Heart left ventricle (tissue), 16 donors: ENCODE measurements at regions not wholly inside any gene's neighbourhood (a gene's known extent, or its start where the extent isn't known, plus 50 kb on each side); places are given as distances from the start of the nearest gene placed in this dataset.

ENCODE experiments used
- ATAC-seq, 4 donors: fragments of 200-7000 bp; cut with Tn5 transposase; one replicate each; pipeline ENCODE4 v1.9.1; 2020 to 2022; ENCODE audit warnings: moderate library complexity in 4 of 4, mild to moderate bottlenecking in 3 of 4, moderate number of reproducible peaks in 1 of 4
- DNase-seq, 5 donors: peaks; one replicate each; pipeline ENCODE4 v3.0.0-alpha.2; 2020
- H3K27ac ChIP-seq, 12 donors: fragments of 200-600 bp; sonication (generic) in 4 of 12; one replicate each; pipeline versions ENCODE4 v1.5.0 to v1.8.0; 2016 to 2022; ENCODE audit warnings: mild to moderate bottlenecking in 2 of 12
- H3K27me3 ChIP-seq, 9 donors: fragments of 200-600 bp; sonication (generic) in 2 of 9; one replicate each; pipeline versions ENCODE4 v1.5.1 to v1.8.0; 2016 to 2022; ENCODE audit warnings: mild to moderate bottlenecking in 3 of 9
- H3K36me3 ChIP-seq, 9 donors: fragments of 200-600 bp; sonication (generic) in 2 of 9; one replicate each; pipeline versions ENCODE4 v1.5.0 to v1.8.0; 2018 to 2022; ENCODE audit warnings: mild to moderate bottlenecking in 2 of 9
- H3K4me1 ChIP-seq, 12 donors: fragments of 200-600 bp; sonication (generic) in 4 of 12; one replicate each; pipeline versions ENCODE4 v1.5.0 to v1.8.0; 2016 to 2022; ENCODE audit warnings: mild to moderate bottlenecking in 3 of 12
- H3K4me3 ChIP-seq, 12 donors: fragments of 200-600 bp; sonication (generic) in 4 of 12; one replicate each; pipeline versions ENCODE4 v1.5.0 to v1.8.0; 2017 to 2022; ENCODE audit warnings: mild to moderate bottlenecking in 9 of 12, moderate library complexity in 4 of 12
- H3K9me3 ChIP-seq, 12 donors: fragments of 200-600 bp; sonication (generic) in 4 of 12; one replicate each; pipeline versions ENCODE4 v1.5.0 to v1.8.0; 2016 to 2022; ENCODE audit warnings: mild to moderate bottlenecking in 1 of 12
- CTCF ChIP-seq, 12 donors: fragments of 200-600 bp; sonication (generic) in 4 of 12; IDR thresholded peaks; one replicate each; pipeline versions ENCODE4 v1.5.0 to v1.8.0; 2018 to 2022; ENCODE audit warnings: antibody characterized with exemption in 12 of 12, mild to moderate bottlenecking in 5 of 12
- POLR2A ChIP-seq, 2 donors: fragments of 450-650 bp; IDR thresholded peaks; one replicate each; pipeline ENCODE4 v1.6.1; 2017; ENCODE audit warnings: antibody characterized with exemption in 2 of 2, mild to moderate bottlenecking in 2 of 2, moderate library complexity in 2 of 2
- WGBS, 4 donors: extraction: QIAGEN DNeasy Blood & Tissue Kit in 2 of 4; methylation state at CpG; one replicate each; pipeline versions ENCODE4 v1.1.5 to v1.1.7; 2013 to 2018; 5-methylcytosine and 5-hydroxymethylcytosine counted together
- intact Hi-C, 10 donors: fragments of 100-400 bp; cut with DNase I; formaldehyde crosslinking; loops; one replicate each; pipeline versions ENCODE4 v1.11.1 to v1.14.2; 2022
- donor health status: ischemic (EF 13 %, LVEDD 7.1; RV severe dilation, severe dysfunction).
- donor health status: healthy with polysubstance abuse.
- donor health status: DM: no; HTN: yes; CAD: no.
- donor health status: DM: no; HTN: no; CAD: no.
- donor health status: ischemic (EF 25% LVEDD 6.9; RV normal size, moderate dysfunction).
- donor health status: ischemic (EF 25% LVEDD 5.7; RV mildly dilated, moderate dysfunction).
- donor health status: healthy.
- donor health status: DM: yes; HTN: yes; CAD: no.
- donor health status: ischemic (EF 35%, LVEDD 5.7; RV mildly dilated, moderate dysfunction).
- donor health status: nonischemic (EF 11% LVEDD 7.7; RV severe dilation, severe dysfunction).
- donor health status: DM: yes; HTN: yes; CAD: no.
- donor health status: PGD.
- donor health status: ischemic (EF 29% LVEDD 5.4; RV normal size, mild dysfunction).
- donor health status: nonischemic (EF 23%, LVEDD 6.1; RV moderate dilation, normal function).

DNA sequence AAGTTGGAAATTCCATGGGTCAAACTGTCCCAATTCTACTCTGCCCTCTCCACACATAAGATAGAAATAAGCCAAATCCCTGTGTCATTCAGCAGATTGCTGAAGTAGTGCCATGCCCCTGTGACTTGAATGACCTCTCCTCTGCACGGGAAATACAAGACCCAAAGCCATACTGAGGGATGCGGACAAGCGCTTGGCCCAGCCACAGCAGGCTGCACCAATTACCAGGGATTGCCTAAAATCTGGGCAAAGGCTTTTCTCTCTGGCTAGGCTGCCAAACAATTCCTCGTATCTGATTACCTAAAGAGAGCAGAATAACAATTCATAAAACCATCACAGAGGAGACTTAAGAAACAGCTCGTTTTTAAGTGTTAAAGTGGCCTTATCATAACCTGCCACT, 421.8 kb upstream of the JARID2 start:
- Histone ChIP-seq H3K9me3 (no peaks in the 10 kb centered on the region), H3K27ac (no peak overlapping the region), H3K4me1 (peaks cover 0 to 13% (median 7%) of the 10 kb centered on the region in 12 donors), H3K27me3 (no peaks in the 10 kb centered on the region), H3K4me3 (no peak overlapping the region), H3K36me3 (no peaks in the 10 kb centered on the region)
- 62 to 78% (median 67%) methylated on average over 5 of the region's 5 CpGs for WGBS, 4 donors
- intact Hi-C loops = no loop called here
- TF ChIP-seq POLR2A (IDR thresholded peaks at IDR 0.05) (no peak), CTCF (IDR thresholded peaks at IDR 0.05) (no peak)
- ATAC-seq (no peak), DNase-seq (no peak)

DNA sequence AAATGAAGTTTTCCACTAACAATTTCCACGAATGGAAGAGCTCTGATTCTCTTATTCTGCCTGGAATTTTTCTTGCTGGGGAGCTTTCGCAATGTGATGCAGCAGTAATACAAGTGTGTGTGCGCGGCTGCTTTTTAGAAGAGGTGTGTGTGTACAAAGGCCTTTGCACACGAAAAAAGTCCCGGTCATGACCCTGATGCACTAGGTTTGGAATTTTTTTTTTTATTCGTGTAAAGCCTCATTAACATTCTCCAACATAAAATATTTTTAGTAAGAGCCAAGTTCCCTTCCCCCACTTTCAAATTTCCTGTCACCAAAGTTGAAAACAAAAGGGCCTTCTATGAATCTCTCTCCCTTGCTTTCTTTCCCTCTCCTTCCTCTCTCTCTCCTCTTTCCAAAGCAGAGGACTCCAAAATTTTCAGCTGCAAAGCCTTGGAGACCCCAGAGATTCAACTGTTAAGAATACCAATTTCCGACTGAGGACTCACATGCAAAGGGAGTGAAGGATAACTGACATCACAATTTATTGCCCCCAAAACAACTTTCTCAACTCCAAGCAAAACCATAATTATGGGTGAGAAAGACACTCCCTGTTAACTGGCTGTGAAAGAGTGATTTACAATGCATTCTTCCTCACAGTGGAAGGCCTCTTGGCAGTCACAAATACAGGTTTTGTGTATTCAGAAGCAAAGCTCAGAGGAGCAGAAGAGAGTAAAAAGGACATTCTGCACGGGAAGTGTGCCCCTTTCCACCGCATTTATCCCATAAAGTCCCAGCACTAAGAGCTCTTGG, 421.2 kb upstream of the JARID2 start:
- TF ChIP-seq POLR2A (IDR thresholded peaks at IDR 0.05) (no peak), CTCF (IDR thresholded peaks at IDR 0.05) (no peak)
- no peak overlapping the region for H3K27ac ChIP-seq
- H3K36me3 ChIP-seq = no peaks in the 10 kb centered on the region
- peaks cover 0 to 13% (median 7%) of the 10 kb centered on the region in 12 donors for H3K4me1 ChIP-seq
- ATAC-seq = no peak
- no peak for DNase-seq
- H3K9me3 ChIP-seq = no peaks in the 10 kb centered on the region
- H3K27me3 ChIP-seq = no peaks in the 10 kb centered on the region
- 64 to 72% (median 66%) methylated on average over 10 of the region's 10 CpGs for WGBS, 4 donors
- no peak overlapping the region for H3K4me3 ChIP-seq
- intact Hi-C loops = no loop called here

- Histone ChIP-seq H3K27me3 (no peaks in the 10 kb centered on the region), H3K36me3 (no peaks in the 10 kb centered on the region), H3K4me3 (no peak overlapping the region), H3K27ac (no peak overlapping the region), H3K4me1 (peaks cover 0 to 13% (median 7%) of the 10 kb centered on the region in 12 donors), H3K9me3 (no peaks in the 10 kb centered on the region)
- ATAC-seq = no peak
- no peak for DNase-seq
- WGBS, 4 donors = 94 to 99% (median 97%) methylated on average over 4 of the region's 4 CpGs
- TF ChIP-seq CTCF (IDR thresholded peaks at IDR 0.05) (no peak), POLR2A (IDR thresholded peaks at IDR 0.05) (no peak)
- intact Hi-C loops = no loop called here
Measured at GRCh38 chr6:14826456-14826855, 419.4 kb upstream of the JARID2 start.

DNA sequence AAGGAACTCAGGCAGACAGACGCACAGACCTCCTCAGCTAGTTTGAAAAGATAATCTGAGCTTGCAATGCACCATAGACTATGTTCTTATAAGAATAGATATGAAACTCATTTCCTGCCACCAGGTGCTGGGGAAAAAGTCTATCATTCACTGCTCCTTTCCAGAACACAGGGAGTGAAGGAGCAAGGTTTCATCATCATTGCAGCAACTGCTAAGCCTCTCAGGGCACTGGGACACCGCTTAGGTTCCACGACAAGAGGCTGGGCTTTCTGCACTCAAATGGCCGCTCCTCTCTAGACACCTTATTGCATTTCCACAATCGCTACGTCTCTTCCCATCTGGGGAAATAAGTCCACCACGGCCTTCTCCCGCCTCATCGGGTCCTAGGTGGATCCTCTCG, 418.5 kb upstream of the JARID2 start:
- intact Hi-C loops = no loop called here

More for the DNA sequence above, 418.5 kb upstream of the JARID2 start:
- Histone ChIP-seq H3K4me1 (peaks cover 0 to 13% (median 7%) of the 10 kb centered on the region in 12 donors), H3K27me3 (no peaks in the 10 kb centered on the region), H3K36me3 (no peaks in the 10 kb centered on the region), H3K27ac (no peak overlapping the region), H3K4me3 (no peak overlapping the region), H3K9me3 (no peaks in the 10 kb centered on the region)
- TF ChIP-seq POLR2A (IDR thresholded peaks at IDR 0.05) (no peak), CTCF (IDR thresholded peaks at IDR 0.05) (no peak)
- DNase-seq (no peak), ATAC-seq (no peak)
- 93 to 98% (median 95%) methylated on average over 10 of the region's 10 CpGs for WGBS, 4 donors
